Neural cell (in vitro differentiated cells): ENCODE measurements at regions not wholly inside any gene's neighbourhood (a gene's known extent, or its start where the extent isn't known, plus 50 kb on each side); places are given as distances from the start of the nearest gene placed in this dataset.

Source experiments
- CTCF ChIP-seq: fragments of 450-650 bp; IDR thresholded peaks from 2 replicates; pipeline ENCODE4 v1.5.1; 2014; ENCODE audit warnings: antibody characterized with exemption, mild to moderate bottlenecking, moderate library complexity; ENCODE audit not compliant: poor library complexity, severe bottlenecking
- EP300 ChIP-seq: fragments of 450-650 bp; conservative IDR thresholded peaks from 2 replicates; pipeline ENCODE4 v1.6.1; 2014; ENCODE audit warnings: antibody characterized with exemption, mild to moderate bottlenecking, moderate library complexity; ENCODE audit not compliant: poor library complexity, severe bottlenecking
- EZH2 ChIP-seq: fragments of 200-600, 300-800 bp; shearing (Covaris generic), sonication (generic); IDR thresholded peaks from 2 replicates; pipeline ENCODE4 v1.6.1; 2014; ENCODE audit warnings: antibody characterized with exemption, low read length, borderline replicate concordance, mild to moderate bottlenecking; ENCODE audit not compliant: insufficient read depth, poor library complexity, severe bottlenecking
- MXI1 ChIP-seq: fragments of 450-650 bp; conservative IDR thresholded peaks from 2 replicates; pipeline ENCODE4 v1.6.1; 2014; ENCODE audit warnings: antibody characterized with exemption, mild to moderate bottlenecking; ENCODE audit not compliant: poor library complexity, severe bottlenecking
- RAD21 ChIP-seq: fragments of 450-650 bp; conservative IDR thresholded peaks from 2 replicates; pipeline ENCODE4 v1.6.1; 2014; ENCODE audit warnings: antibody characterized with exemption, mild to moderate bottlenecking, moderate library complexity
- SMC3 ChIP-seq: fragments of 450-650 bp; conservative IDR thresholded peaks from 2 replicates; pipeline ENCODE4 v1.6.1; 2014; ENCODE audit warnings: antibody characterized with exemption, mild to moderate bottlenecking, moderate library complexity; ENCODE audit not compliant: poor library complexity

- TF ChIP-seq CTCF (no peak), EZH2 (no peak), EP300 (no peak), MXI1 (no peak), SMC3 (no peak), RAD21 (no peak)
Observed at GRCh38 chr5:123929055-123929474, 417.1 kb downstream of the CSNK1G3 start.
